ENCODE measurements at regions not wholly inside any gene's neighbourhood (a gene's known extent, or its start where the extent isn't known, plus 50 kb on each side); places are given as distances from the start of the nearest gene placed in this dataset.

DNA sequence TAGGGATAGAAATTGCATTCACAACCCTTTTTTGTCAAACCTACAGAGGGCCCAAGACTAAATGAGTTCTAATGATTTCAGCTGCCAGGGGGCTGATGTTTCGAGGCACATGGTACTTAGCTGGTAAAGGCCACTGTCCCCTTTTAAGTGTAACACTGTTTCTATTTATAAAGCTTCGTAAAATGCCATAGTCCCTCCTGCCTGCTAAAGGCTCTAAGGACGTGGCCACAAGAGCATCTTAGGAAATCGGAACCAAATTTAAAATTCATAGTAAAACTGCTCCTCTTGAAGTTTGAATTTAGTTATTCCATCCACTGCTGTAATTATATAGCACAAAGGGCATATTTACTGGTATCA is 170.3 kb upstream of the WWC1 start:
- TF ChIP-seq ARID2 (CRISPR knock-in tag; IDR thresholded peaks at IDR 0.05; ENCODE audit: borderline replicate concordance) (no peak), EP300 (IDR thresholded peaks at IDR 0.05; ENCODE audit: low read depth in 2 of 2, low read length in 2 of 2) (no peak), EP300 (CRISPR knock-in tag; IDR thresholded peaks at IDR 0.05; ENCODE audit: borderline replicate concordance) (no peak), ZNF564 (CRISPR knock-in tag; IDR thresholded peaks at IDR 0.05) (no peak), SMAD1 (CRISPR knock-in tag; IDR thresholded peaks at IDR 0.05; ENCODE audit: borderline replicate concordance, low read depth) (no peak), POLR2A (IDR thresholded peaks at IDR 0.05; ENCODE audit: insufficient read depth in 1 of 2, low read depth in 2 of 2, low read length in 2 of 2) (no peak), NFE2L2 (IDR thresholded peaks at IDR 0.05; ENCODE audit: low read length) (no peak), EZH2 (conservative IDR thresholded peaks at IDR 0.05; ENCODE audit: low read depth, low read length) (no peak), SIX4 (CRISPR knock-in tag; IDR thresholded peaks at IDR 0.05) (no peak), NFE2L1 (CRISPR knock-in tag; IDR thresholded peaks at IDR 0.05; ENCODE audit: borderline replicate concordance) (no peak), SP1 (IDR thresholded peaks at IDR 0.05) (no peak), SP1 (CRISPR knock-in tag; IDR thresholded peaks at IDR 0.05) (no peak), SOX5 (CRISPR knock-in tag; IDR thresholded peaks at IDR 0.05; ENCODE audit: borderline replicate concordance) (no peak)
- TF ChIP-seq, protein P1, sequence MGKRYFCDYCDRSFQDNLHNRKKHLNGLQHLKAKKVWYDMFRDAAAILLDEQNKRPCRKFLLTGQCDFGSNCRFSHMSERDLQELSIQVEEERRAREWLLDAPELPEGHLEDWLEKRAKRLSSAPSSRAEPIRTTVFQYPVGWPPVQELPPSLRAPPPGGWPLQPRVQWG (CRISPR knock-in tag; IDR thresholded peaks at IDR 0.05; ENCODE audit: borderline replicate concordance, low read depth) = no peak
- TF ChIP-seq, protein P2, sequence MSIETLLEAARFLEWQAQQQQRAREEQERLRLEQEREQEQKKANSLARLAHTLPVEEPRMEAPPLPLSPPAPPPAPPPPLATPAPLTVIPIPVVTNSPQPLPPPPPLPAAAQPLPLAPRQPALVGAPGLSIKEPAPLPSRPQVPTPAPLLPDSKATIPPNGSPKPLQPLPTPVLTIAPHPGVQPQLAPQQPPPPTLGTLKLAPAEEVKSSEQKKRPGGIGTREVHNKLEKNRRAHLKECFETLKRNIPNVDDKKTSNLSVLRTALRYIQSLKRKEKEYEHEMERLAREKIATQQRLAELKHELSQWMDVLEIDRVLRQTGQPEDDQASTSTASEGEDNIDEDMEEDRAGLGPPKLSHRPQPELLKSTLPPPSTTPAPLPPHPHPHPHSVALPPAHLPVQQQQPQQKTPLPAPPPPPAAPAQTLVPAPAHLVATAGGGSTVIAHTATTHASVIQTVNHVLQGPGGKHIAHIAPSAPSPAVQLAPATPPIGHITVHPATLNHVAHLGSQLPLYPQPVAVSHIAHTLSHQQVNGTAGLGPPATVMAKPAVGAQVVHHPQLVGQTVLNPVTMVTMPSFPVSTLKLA (IDR thresholded peaks at IDR 0.05) = no peak
- TF ChIP-seq, protein P3, sequence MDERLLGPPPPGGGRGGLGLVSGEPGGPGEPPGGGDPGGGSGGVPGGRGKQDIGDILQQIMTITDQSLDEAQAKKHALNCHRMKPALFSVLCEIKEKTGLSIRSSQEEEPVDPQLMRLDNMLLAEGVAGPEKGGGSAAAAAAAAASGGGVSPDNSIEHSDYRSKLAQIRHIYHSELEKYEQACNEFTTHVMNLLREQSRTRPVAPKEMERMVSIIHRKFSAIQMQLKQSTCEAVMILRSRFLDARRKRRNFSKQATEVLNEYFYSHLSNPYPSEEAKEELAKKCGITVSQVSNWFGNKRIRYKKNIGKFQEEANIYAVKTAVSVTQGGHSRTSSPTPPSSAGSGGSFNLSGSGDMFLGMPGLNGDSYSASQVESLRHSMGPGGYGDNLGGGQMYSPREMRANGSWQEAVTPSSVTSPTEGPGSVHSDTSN (CRISPR knock-in tag; IDR thresholded peaks at IDR 0.05) = no peak
